Peyer's patch (tissue), 4 donors: ENCODE measurements at regions not wholly inside any gene's neighbourhood (a gene's known extent, or its start where the extent isn't known, plus 50 kb on each side); places are given as distances from the start of the nearest gene placed in this dataset.

Experiments used
- CTCF ChIP-seq, 6 experiments: fragments of 450-650 bp in 4 of 6; fragments of 200-600 bp in 2 of 6; sonication (generic) in 1 of 6; IDR thresholded peaks; one replicate each; pipeline ENCODE4 v1.5.1; 2017 to 2019; ENCODE audit warnings: antibody characterized with exemption in 6 of 6, mild to moderate bottlenecking in 3 of 6, moderate library complexity in 1 of 6
- POLR2A ChIP-seq, 2 donors: fragments of 450-650 bp; IDR thresholded peaks; one replicate each; pipeline ENCODE4 v1.5.1; 2017; ENCODE audit warnings: antibody characterized with exemption in 2 of 2, mild to moderate bottlenecking in 2 of 2, moderate library complexity in 2 of 2

GRCh38 chr5:145228564-145228963 is 606.6 kb downstream of the PRELID2 start:
- TF ChIP-seq CTCF (IDR thresholded peaks at IDR 0.05), result no peak
- TF ChIP-seq POLR2A (IDR thresholded peaks at IDR 0.05), result no peak
